ENCODE measurements at regions not wholly inside any gene's neighbourhood (a gene's known extent, or its start where the extent isn't known, plus 50 kb on each side); places are given as distances from the start of the nearest gene placed in this dataset.
"Not testable (repeated sequence)": the region's sequence is repeated elsewhere in the genome, so short reads cannot be mapped to it uniquely, and the experiment has no call there.

DNA sequence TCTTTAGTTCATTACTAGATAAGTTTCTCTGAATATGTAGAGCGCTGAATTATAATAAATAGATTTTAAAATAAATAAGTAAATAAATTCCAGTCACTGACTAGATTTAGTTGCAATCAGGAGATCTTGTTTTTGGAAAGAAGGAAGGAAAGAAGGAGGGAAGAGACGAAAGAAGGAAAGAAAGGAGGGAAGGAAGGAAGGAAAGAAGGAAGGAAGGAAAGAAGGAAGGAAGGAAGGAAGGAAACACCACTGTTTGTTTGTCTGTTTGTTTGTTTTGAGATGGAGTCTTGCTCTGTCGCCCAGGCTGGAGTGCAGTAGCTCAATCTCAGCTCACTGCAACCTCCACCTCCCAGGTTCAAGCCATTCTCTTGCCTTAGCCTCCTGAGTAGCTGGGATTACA, 51.7 kb upstream of the LBX1 start:
- TF ChIP-seq, protein P1, sequence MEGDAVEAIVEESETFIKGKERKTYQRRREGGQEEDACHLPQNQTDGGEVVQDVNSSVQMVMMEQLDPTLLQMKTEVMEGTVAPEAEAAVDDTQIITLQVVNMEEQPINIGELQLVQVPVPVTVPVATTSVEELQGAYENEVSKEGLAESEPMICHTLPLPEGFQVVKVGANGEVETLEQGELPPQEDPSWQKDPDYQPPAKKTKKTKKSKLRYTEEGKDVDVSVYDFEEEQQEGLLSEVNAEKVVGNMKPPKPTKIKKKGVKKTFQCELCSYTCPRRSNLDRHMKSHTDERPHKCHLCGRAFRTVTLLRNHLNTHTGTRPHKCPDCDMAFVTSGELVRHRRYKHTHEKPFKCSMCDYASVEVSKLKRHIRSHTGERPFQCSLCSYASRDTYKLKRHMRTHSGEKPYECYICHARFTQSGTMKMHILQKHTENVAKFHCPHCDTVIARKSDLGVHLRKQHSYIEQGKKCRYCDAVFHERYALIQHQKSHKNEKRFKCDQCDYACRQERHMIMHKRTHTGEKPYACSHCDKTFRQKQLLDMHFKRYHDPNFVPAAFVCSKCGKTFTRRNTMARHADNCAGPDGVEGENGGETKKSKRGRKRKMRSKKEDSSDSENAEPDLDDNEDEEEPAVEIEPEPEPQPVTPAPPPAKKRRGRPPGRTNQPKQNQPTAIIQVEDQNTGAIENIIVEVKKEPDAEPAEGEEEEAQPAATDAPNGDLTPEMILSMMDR (IDR thresholded peaks at IDR 0.05) = not testable (repeated sequence)
- TF ChIP-seq EP300 (IDR thresholded peaks at IDR 0.05) = not testable (repeated sequence)
